ENCODE measurements at regions not wholly inside any gene's neighbourhood (a gene's known extent, or its start where the extent isn't known, plus 50 kb on each side); places are given as distances from the start of the nearest gene placed in this dataset.

DNA sequence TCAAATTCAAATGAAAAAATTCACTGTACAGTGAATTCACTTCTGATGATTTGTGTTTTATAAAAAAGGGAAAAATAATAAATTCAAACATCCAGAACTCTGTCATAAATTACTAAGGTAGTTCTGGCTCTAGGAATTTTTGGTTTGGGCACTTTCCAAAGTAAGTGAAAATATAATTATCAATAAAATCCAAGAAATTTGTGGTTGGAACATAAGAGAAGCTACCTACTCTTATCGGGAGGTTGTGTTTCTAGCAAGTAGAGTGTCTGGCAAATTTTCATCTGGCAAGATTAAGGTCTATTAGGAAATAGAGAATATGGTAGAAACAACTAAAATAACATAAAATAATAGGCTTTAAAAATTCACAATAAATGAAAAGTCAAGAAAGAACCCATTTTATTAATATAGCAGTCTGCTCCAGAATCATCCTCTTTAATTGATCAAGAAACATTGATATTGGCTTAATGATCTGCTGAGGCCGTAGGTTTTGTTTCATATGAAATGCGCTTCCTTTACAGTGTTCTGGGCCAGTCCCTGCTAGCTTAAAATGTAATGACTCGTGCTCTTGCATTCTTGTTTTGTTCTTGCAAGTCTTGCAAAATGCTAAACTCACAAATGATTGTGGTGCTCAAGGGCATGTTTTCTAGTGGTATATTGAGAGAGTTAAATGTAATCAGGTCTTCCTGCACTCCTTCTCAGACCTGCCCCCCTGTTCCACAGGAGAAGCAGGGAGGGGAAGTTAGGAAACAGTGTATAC, 331.4 kb downstream of the RAPGEF2 start:
- Histone ChIP-seq H3K27ac (ENCODE audit: low read length) (no peak overlapping the region), H3K4me2 (ENCODE audit: low read depth, low read length) (no peak overlapping the region), H3K4me3 (ENCODE audit: low read length) (no peak overlapping the region), H3K9me3 (replicated peaks; ENCODE audit: insufficient read depth, low read length) (no peaks in the 10 kb centered on the region), H3K79me2 (ENCODE audit: low read length) (no peaks in the 10 kb centered on the region), H3K36me3 (replicated peaks; ENCODE audit: insufficient read depth, low read length) (no peaks in the 10 kb centered on the region), H3K4me1 (ENCODE audit: low read length) (no peaks in the 10 kb centered on the region), H2AFZ (ENCODE audit: low read length) (no peak overlapping the region), H4K20me1 (ENCODE audit: insufficient read depth, low read length) (no peaks in the 10 kb centered on the region), H3F3A (ENCODE audit: insufficient read depth, low read length) (no peaks in the 10 kb centered on the region), H3K9me2 (replicated peaks; ENCODE audit: insufficient read depth, low read length) (no peaks in the 10 kb centered on the region), H3K9ac (ENCODE audit: low read length) (no peak overlapping the region), H3K27me3 (replicated peaks; ENCODE audit: insufficient read depth, low read length) (no peaks in the 10 kb centered on the region)
- TF ChIP-seq, protein P1, sequence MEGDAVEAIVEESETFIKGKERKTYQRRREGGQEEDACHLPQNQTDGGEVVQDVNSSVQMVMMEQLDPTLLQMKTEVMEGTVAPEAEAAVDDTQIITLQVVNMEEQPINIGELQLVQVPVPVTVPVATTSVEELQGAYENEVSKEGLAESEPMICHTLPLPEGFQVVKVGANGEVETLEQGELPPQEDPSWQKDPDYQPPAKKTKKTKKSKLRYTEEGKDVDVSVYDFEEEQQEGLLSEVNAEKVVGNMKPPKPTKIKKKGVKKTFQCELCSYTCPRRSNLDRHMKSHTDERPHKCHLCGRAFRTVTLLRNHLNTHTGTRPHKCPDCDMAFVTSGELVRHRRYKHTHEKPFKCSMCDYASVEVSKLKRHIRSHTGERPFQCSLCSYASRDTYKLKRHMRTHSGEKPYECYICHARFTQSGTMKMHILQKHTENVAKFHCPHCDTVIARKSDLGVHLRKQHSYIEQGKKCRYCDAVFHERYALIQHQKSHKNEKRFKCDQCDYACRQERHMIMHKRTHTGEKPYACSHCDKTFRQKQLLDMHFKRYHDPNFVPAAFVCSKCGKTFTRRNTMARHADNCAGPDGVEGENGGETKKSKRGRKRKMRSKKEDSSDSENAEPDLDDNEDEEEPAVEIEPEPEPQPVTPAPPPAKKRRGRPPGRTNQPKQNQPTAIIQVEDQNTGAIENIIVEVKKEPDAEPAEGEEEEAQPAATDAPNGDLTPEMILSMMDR (IDR thresholded peaks at IDR 0.05; ENCODE audit: low read length) = no peak
- no peak for TF ChIP-seq EZH2phosphoT487 (IDR thresholded peaks at IDR 0.05; ENCODE audit: low read length)
- no peak for TF ChIP-seq EZH2 (optimal IDR thresholded peaks at IDR 0.05; ENCODE audit: low read depth, low read length)
- DNase-seq = no peak

DNA sequence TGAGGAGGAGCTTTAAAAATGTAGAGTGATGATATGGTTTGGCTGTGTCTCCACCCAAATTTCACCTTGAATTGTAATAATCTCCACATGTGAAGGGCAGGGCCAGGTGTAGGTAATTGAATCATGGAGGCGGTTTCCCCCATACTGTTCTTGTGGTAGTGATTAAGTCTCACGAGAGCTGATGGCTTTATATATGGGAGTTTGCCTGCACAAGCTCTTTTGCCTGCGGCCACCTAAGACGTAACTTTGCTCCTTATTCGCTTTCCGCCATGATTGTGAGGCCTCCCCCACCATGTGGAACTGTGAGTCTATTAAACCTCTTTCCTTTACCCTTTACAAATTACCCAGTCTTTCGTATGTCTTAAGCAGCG, 332.0 kb downstream of the RAPGEF2 start:
- Histone ChIP-seq H3K9me3 (replicated peaks; ENCODE audit: insufficient read depth, low read length) (no peaks in the 10 kb centered on the region), H3K4me3 (ENCODE audit: low read length) (no peak overlapping the region), H3K27ac (ENCODE audit: low read length) (no peak overlapping the region), H3K79me2 (ENCODE audit: low read length) (no peaks in the 10 kb centered on the region), H3K36me3 (replicated peaks; ENCODE audit: insufficient read depth, low read length) (no peaks in the 10 kb centered on the region), H3K27me3 (replicated peaks; ENCODE audit: insufficient read depth, low read length) (no peaks in the 10 kb centered on the region), H3K4me2 (ENCODE audit: low read depth, low read length) (no peak overlapping the region), H2AFZ (ENCODE audit: low read length) (no peak overlapping the region), H3K9me2 (replicated peaks; ENCODE audit: insufficient read depth, low read length) (no peaks in the 10 kb centered on the region), H3F3A (ENCODE audit: insufficient read depth, low read length) (no peaks in the 10 kb centered on the region), H3K4me1 (ENCODE audit: low read length) (no peaks in the 10 kb centered on the region), H3K9ac (ENCODE audit: low read length) (no peak overlapping the region), H4K20me1 (ENCODE audit: insufficient read depth, low read length) (no peaks in the 10 kb centered on the region)
- no peak for DNase-seq
- TF ChIP-seq, protein P1 (IDR thresholded peaks at IDR 0.05; ENCODE audit: low read length) = no peak

DNA sequence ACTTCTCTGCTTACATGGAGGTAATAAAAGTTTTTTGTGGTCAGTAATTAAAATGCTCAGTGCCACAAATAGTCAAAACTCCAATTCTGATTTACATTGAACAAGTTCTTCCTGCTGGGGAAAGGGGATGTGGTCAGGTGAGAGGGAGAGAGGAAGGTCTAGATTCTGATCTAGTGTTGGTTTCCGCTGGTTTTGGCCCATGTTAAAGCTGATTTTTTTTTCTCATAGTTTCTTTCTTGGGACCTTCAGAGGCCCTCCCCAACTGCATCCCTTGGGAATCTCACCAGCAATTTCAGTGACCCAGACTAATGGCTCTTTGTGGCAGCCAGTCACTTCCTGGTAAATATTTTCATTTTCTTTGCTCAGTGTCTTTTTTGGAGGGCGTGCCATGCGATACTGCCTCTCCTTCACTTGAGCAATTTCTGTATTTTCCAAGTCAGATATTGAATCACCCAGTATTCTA, 332.7 kb downstream of the RAPGEF2 start:
- Histone ChIP-seq H3K9me3 (replicated peaks; ENCODE audit: insufficient read depth, low read length) (no peaks in the 10 kb centered on the region), H3K9me2 (replicated peaks; ENCODE audit: insufficient read depth, low read length) (no peaks in the 10 kb centered on the region), H3F3A (ENCODE audit: insufficient read depth, low read length) (no peaks in the 10 kb centered on the region), H3K4me3 (ENCODE audit: low read length) (no peak overlapping the region), H2AFZ (ENCODE audit: low read length) (no peak overlapping the region), H3K27me3 (replicated peaks; ENCODE audit: insufficient read depth, low read length) (no peaks in the 10 kb centered on the region), H3K79me2 (ENCODE audit: low read length) (no peaks in the 10 kb centered on the region), H3K4me1 (ENCODE audit: low read length) (no peaks in the 10 kb centered on the region), H4K20me1 (ENCODE audit: insufficient read depth, low read length) (no peaks in the 10 kb centered on the region), H3K9ac (ENCODE audit: low read length) (no peak overlapping the region), H3K36me3 (replicated peaks; ENCODE audit: insufficient read depth, low read length) (no peaks in the 10 kb centered on the region), H3K27ac (ENCODE audit: low read length) (no peak overlapping the region), H3K4me2 (ENCODE audit: low read depth, low read length) (no peak overlapping the region)
- DNase-seq = no peak
- TF ChIP-seq EZH2phosphoT487 (IDR thresholded peaks at IDR 0.05; ENCODE audit: low read length) = no peak
- no peak for TF ChIP-seq EZH2 (optimal IDR thresholded peaks at IDR 0.05; ENCODE audit: low read depth, low read length)
- TF ChIP-seq, protein P1 (IDR thresholded peaks at IDR 0.05; ENCODE audit: low read length) = no peak

Measured in MM.1S (cell line).